ENCODE measurements at regions not wholly inside any gene's neighbourhood (a gene's known extent, or its start where the extent isn't known, plus 50 kb on each side); places are given as distances from the start of the nearest gene placed in this dataset.

DNA sequence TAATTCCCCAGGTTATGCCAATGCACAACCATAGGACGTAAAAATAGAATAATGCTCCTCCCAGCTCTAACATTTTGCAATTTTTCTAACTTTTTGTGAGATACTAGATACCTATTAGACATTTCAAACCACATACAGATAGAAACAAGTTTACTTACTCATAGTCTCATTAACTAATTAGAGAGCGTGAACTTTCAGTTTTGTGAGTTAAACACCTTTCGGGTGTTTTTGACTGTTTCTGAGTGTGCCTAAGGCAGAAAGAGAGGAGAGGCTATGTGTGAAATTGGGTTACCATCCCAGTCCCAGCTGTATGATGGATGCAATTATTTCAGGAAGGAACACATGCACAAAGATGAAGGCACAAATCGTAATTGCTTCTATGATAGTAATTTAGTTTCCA is 300.4 kb upstream of the POU1F1 start:
- DNase-seq (ENCODE audit: low spot score), result no peak

DNA sequence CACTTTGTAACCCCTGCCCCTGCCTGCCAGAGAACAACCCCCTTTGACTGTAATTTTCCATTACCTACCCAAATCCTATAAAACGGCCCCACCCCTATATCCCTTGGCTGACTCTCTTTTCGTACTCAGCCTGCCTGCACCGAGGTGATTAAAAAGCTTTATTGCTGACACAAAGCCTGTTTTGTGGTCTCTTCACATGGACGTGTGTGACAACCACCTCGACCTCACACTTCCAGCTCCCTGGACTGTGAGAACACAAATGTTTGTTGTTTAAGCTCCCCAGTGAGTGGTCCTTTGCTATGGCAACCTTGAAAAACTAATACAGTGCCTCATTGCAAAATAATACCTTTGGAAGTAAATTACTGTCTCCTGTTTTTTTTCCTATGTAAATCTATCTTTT is 299.2 kb upstream of the POU1F1 start:
- DNase-seq (ENCODE audit: low spot score), result no peak
- TF ChIP-seq, protein P1, sequence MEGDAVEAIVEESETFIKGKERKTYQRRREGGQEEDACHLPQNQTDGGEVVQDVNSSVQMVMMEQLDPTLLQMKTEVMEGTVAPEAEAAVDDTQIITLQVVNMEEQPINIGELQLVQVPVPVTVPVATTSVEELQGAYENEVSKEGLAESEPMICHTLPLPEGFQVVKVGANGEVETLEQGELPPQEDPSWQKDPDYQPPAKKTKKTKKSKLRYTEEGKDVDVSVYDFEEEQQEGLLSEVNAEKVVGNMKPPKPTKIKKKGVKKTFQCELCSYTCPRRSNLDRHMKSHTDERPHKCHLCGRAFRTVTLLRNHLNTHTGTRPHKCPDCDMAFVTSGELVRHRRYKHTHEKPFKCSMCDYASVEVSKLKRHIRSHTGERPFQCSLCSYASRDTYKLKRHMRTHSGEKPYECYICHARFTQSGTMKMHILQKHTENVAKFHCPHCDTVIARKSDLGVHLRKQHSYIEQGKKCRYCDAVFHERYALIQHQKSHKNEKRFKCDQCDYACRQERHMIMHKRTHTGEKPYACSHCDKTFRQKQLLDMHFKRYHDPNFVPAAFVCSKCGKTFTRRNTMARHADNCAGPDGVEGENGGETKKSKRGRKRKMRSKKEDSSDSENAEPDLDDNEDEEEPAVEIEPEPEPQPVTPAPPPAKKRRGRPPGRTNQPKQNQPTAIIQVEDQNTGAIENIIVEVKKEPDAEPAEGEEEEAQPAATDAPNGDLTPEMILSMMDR (IDR thresholded peaks at IDR 0.05; ENCODE audit: extremely low read depth, missing control alignments), result no peak

More for the DNA sequence above, 300.4 kb upstream of the POU1F1 start:
- TF ChIP-seq, protein P1 (IDR thresholded peaks at IDR 0.05; ENCODE audit: extremely low read depth, missing control alignments), result no peak

DNA sequence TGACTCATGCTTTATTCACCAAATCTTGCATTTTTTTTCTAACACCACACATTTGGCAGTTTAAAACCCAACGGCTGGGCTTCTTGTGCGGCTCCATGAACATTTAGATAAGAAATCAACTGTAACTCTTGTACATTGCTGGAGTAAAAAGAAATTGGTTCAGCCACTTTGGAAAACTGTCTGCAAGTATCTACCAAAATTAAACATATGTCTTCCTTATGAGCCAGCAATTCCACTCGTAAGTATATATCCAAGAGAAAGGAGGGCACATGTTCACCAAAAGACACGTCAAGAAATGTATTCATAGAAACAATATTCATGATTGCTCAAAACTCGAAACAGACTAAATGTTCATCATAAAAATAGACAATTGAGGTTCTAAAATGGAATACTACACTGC is 291.9 kb upstream of the POU1F1 start:
- no peak for DNase-seq (ENCODE audit: low spot score)
- TF ChIP-seq, protein P1 (IDR thresholded peaks at IDR 0.05; ENCODE audit: extremely low read depth, missing control alignments), result no peak

DNA sequence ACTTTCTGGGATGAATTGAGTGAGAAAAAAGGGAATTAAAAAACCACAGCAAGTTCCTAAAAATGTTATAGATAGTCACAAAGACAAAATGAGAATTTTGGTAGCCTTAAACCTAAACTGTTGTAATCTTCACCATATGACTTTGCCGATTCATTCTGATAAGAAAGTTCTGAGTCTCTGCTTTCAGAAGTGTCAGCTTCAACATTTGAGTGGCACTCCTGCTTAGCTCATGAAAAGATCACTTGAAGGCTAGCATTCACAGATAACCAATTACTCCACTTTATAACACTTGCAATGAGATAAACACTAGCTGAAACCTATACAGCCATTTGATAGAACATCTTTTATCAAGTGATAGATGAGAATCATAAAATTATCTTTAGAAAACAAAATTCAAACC is 288.1 kb upstream of the POU1F1 start:
- TF ChIP-seq, protein P1 (IDR thresholded peaks at IDR 0.05; ENCODE audit: extremely low read depth, missing control alignments), result no peak
- no peak for DNase-seq (ENCODE audit: low spot score)

DNA sequence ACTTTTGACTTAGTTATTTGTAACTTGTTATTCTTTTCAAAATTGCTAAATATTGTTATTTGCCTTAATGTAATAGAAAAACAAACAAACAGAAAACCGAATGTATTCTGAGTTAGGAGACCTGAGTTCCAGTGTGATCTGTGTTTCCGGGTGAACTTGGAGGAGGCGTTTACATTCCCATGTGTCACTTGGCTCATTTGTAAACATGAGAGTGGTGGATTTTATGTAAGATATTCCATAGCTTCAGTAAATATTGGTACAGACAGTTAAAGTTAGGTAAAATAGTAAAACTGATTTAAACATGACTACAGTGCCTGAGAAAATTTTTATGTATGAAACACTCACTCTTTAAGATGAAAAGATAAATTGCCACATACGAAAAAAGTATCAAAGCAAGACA is 287.3 kb upstream of the POU1F1 start:
- TF ChIP-seq, protein P1 (IDR thresholded peaks at IDR 0.05; ENCODE audit: extremely low read depth, missing control alignments), result no peak
- no peak for DNase-seq (ENCODE audit: low spot score)

DNA sequence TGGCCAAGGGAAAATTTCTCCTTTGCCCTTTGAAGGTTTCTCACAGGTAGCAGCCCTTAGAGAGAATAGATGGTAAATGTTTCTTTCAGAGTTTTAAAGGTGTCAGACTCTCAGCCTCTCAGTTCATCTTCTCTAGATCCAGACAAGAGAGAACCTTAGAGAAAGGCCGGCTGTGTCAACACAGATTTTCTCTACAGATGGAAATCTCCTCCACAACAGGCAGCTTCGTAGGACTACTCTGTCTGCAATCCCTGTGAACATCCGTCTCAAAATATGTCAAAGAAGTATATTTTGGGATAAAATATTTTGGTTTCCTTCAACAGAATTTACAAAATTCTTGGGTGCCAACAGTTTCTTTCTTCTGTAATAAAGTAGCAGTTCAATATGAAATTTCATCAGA is 282.1 kb upstream of the POU1F1 start:
- DNase-seq (ENCODE audit: low spot score), result no peak
- TF ChIP-seq, protein P1 (IDR thresholded peaks at IDR 0.05; ENCODE audit: extremely low read depth, missing control alignments), result no peak

DNA sequence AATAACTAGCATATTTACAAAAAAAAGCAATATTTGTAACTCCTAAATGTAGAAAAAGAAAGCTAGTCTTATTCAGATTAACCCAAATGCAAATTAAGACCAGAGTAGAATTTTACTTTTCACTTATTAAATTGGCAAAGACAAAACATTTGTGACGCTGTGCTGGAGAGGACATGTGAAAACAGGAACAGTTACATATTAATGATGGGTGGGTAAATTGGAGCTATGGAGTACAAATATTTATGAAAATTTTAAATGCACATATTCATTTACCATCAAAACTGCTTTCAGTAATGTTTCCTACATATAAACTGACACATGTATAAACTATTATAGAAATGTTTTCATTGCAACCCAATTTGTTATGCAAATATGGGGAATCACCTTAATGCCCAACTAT is 278.9 kb upstream of the POU1F1 start:
- TF ChIP-seq, protein P1 (IDR thresholded peaks at IDR 0.05; ENCODE audit: extremely low read depth, missing control alignments), result no peak
- DNase-seq (ENCODE audit: low spot score), result no peak
